Calu3 (cell line): ENCODE measurements at regions not wholly inside any gene's neighbourhood (a gene's known extent, or its start where the extent isn't known, plus 50 kb on each side); places are given as distances from the start of the nearest gene placed in this dataset.

Experiments used
- BruUV-seq: library from RNA; stranded (reverse); fragments of 400-500 nt; replicated peaks from 2 replicates; lab custom pipeline; 2021; lab: Mats Ljungman, UMichigan
- CTCF ChIA-PET: fragments of 300-600 bp; sonication (Branson Sonifier 250); formaldehyde crosslinking; loops from one replicate; lab custom pipeline; 2022; ENCODE audit warnings: antibody characterized with exemption; lab: Charles Lee
- DNase-seq: peaks from one replicate; pipeline ENCODE4 v3.0.0; 2022
- H3K27ac Mint-ChIP-seq: one replicate; pipeline ENCODE4 v1.8.0; 2022; ENCODE audit warnings: mixed read lengths; ENCODE audit not compliant: unreplicated experiment
- H3K27me3 Mint-ChIP-seq: one replicate; pipeline ENCODE4 v1.8.0; 2022; ENCODE audit warnings: mixed read lengths; ENCODE audit not compliant: unreplicated experiment
- H3K36me3 Mint-ChIP-seq: one replicate; pipeline ENCODE4 v1.8.0; 2022; ENCODE audit warnings: mild to moderate bottlenecking, moderate library complexity, mixed read lengths; ENCODE audit not compliant: insufficient read depth, unreplicated experiment
- H3K4me1 Mint-ChIP-seq: one replicate; pipeline ENCODE4 v1.8.0; 2022; ENCODE audit warnings: mild to moderate bottlenecking, low read depth, mixed read lengths; ENCODE audit not compliant: unreplicated experiment
- H3K4me3 Mint-ChIP-seq: one replicate; pipeline ENCODE4 v1.8.0; 2022; ENCODE audit warnings: mild to moderate bottlenecking, low read depth, moderate library complexity, mixed read lengths; ENCODE audit not compliant: unreplicated experiment
- H3K9me3 Mint-ChIP-seq: one replicate; pipeline ENCODE4 v1.8.0; 2022; ENCODE audit warnings: low read depth, mixed read lengths; ENCODE audit not compliant: unreplicated experiment
- intact Hi-C: fragments of 100-400 bp; cut with micrococcal nuclease; formaldehyde crosslinking; loops from one replicate; pipeline ENCODE4 v1.10.0; 2022; ENCODE audit not compliant: unreplicated experiment
- TF ChIP-seq, protein P1 (sequence below): fragments of 200-600 bp; IDR thresholded peaks from one replicate; pipeline ENCODE4 v1.8.0; 2022; ENCODE audit warnings: antibody characterized with exemption; ENCODE audit not compliant: unreplicated experiment

DNA sequence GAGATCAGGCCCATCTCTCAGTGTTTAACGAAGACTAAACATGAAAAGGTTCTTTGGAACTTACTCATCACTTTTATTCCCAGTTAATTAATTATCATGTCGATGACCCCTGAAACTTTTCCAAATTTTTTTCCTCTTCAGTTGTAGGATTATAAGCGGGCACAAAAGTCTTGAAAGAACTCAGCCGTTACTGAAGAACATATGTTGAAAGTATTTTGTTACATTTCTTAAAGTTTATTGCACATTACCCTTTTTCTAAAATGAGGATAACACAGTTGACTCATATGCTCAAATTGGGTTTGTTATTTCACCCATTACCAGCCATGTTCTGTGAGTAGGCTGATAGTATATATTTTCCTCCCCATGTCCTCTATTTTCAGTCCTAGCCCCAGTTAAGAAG lies 75.9 kb upstream of the COL3A1 start:
- Mint-ChIP-seq H3K27me3 (no peaks in the 10 kb centered on the region), H3K4me1 (no peaks in the 10 kb centered on the region), H3K4me3 (no peak overlapping the region), H3K9me3 (no peaks in the 10 kb centered on the region), H3K36me3 (no peaks in the 10 kb centered on the region), H3K27ac (no peak overlapping the region)
- DNase-seq = no peak
- CTCF ChIA-PET = no interaction called here
- intact Hi-C loops = no loop called here
- TF ChIP-seq, protein P1, sequence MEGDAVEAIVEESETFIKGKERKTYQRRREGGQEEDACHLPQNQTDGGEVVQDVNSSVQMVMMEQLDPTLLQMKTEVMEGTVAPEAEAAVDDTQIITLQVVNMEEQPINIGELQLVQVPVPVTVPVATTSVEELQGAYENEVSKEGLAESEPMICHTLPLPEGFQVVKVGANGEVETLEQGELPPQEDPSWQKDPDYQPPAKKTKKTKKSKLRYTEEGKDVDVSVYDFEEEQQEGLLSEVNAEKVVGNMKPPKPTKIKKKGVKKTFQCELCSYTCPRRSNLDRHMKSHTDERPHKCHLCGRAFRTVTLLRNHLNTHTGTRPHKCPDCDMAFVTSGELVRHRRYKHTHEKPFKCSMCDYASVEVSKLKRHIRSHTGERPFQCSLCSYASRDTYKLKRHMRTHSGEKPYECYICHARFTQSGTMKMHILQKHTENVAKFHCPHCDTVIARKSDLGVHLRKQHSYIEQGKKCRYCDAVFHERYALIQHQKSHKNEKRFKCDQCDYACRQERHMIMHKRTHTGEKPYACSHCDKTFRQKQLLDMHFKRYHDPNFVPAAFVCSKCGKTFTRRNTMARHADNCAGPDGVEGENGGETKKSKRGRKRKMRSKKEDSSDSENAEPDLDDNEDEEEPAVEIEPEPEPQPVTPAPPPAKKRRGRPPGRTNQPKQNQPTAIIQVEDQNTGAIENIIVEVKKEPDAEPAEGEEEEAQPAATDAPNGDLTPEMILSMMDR = no peak
- BruUV-seq = no TSS peak

DNA sequence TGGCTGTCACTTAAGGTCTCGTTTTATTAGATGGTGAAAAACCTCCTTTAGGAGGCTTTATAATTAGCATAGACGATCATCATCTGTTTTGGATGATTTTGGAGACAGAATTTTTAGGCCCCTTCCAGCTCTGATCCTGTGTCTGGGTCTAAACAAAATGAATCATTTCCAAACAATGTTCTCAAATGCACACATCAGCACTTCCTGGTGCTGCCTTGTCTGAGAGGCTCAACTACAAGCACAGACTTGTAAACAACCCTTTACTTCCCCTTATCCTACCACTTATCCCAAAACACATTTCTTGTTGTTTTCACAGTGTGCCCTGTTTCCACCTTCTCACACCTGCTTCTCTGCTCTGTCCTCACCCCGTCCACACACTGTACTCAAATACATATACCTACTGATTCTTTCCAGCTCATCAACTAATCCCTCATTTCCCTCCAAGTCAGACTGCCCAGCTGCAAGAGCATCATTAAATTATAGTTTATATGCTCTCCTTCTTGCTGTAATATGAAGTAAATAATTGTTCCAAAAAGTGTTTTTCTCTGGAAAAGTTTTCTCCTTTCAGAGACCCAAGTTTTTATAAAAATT lies 71.2 kb upstream of the COL3A1 start:
- no TSS peak for BruUV-seq
- CTCF ChIA-PET = no interaction called here
- no peaks in the 10 kb centered on the region for H3K36me3 Mint-ChIP-seq
- TF ChIP-seq, protein P1 = no peak
- peaks cover 3% of the 10 kb centered on the region for H3K9me3 Mint-ChIP-seq
- H3K4me3 Mint-ChIP-seq = no peak overlapping the region
- H3K27ac Mint-ChIP-seq = no peak overlapping the region
- H3K4me1 Mint-ChIP-seq = no peaks in the 10 kb centered on the region
- no peak for DNase-seq
- H3K27me3 Mint-ChIP-seq = no peaks in the 10 kb centered on the region
- intact Hi-C loops = no loop called here

DNA sequence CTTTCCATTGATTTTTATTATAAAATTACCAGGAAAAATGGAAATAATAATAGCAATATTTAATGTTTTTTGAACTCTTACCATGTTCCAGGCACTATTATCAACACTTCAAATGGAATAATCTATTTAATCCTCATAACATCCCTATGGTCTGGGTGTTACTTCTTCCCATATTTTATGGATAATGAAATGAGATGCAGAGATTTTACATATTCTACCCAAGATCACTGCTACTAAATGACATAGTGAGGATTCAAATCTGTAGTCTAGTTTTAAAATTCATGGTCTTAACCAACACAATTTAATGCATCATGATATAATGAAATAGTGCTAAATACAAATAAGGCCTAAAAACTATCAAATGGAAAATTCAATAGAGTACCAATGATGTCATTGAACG lies 70.4 kb upstream of the COL3A1 start:
- CTCF ChIA-PET = no interaction called here
- no peak overlapping the region for H3K4me3 Mint-ChIP-seq
- peaks cover 3% of the 10 kb centered on the region for H3K9me3 Mint-ChIP-seq
- H3K4me1 Mint-ChIP-seq = no peaks in the 10 kb centered on the region
- BruUV-seq = no TSS peak
- H3K27ac Mint-ChIP-seq = no peak overlapping the region
- intact Hi-C loops = no loop called here
- no peak for DNase-seq
- no peaks in the 10 kb centered on the region for H3K36me3 Mint-ChIP-seq
- TF ChIP-seq, protein P1 = no peak
- H3K27me3 Mint-ChIP-seq = no peaks in the 10 kb centered on the region

DNA sequence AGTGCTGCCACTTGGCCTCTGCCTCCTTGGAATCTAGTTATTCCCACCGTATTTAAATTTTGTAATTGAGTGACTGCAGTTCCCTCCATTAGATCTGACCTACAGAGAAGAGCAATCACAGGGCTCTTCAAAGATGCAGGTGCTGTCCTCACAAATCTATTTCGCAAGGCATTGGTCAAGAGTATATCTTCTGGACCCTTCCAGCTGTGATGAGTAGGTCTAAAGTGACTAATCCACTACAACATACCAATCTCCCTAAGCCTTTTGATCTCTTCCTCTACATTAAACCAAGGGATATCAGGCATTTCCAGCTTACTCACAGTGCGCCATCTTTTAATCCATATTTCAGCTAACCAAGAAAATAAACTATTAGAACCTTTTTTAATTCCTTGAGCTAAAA lies 65.1 kb upstream of the COL3A1 start:
- H3K9me3 Mint-ChIP-seq = peaks cover 9% of the 10 kb centered on the region
- no peaks in the 10 kb centered on the region for H3K36me3 Mint-ChIP-seq
- no peaks in the 10 kb centered on the region for H3K4me1 Mint-ChIP-seq
- DNase-seq = no peak
- TF ChIP-seq, protein P1 = no peak
- H3K27me3 Mint-ChIP-seq = no peaks in the 10 kb centered on the region
- no TSS peak for BruUV-seq
- intact Hi-C loops = no loop called here
- H3K27ac Mint-ChIP-seq = no peak overlapping the region
- CTCF ChIA-PET = no interaction called here
- H3K4me3 Mint-ChIP-seq = no peak overlapping the region
